HG02798 (cell line): ENCODE measurements at regions not wholly inside any gene's neighbourhood (a gene's known extent, or its start where the extent isn't known, plus 50 kb on each side); places are given as distances from the start of the nearest gene placed in this dataset.
"Not testable (repeated sequence)": the region's sequence is repeated elsewhere in the genome, so short reads cannot be mapped to it uniquely, and the experiment has no call there.

Source experiments
- ATAC-seq: cut with Tn5 transposase; IDR thresholded peaks from one replicate; pipeline ENCODE4 v1.9.1; 2021; ENCODE audit warnings: mild to moderate bottlenecking; ENCODE audit not compliant: unreplicated experiment, poor library complexity

GRCh38 chr1:187763976-187764375 lies 935.2 kb downstream of the PLA2G4A start:
- no peak for ATAC-seq

GRCh38 chr1:187771396-187771795 lies 942.6 kb downstream of the PLA2G4A start:
- no peak for ATAC-seq

- ATAC-seq, result no peak
Observed at GRCh38 chr1:187773168-187773567, 944.4 kb downstream of the PLA2G4A start.

GRCh38 chr1:187787736-187788135 lies 959.0 kb downstream of the PLA2G4A start:
- no peak for ATAC-seq

- ATAC-seq, result no peak
Observed at GRCh38 chr1:187788718-187789117, 960.0 kb downstream of the PLA2G4A start.

- ATAC-seq, result no peak
Observed at GRCh38 chr1:187790724-187791123, 962.0 kb downstream of the PLA2G4A start.

- no peak for ATAC-seq
Observed at GRCh38 chr1:187794561-187794960, 965.8 kb downstream of the PLA2G4A start.

- ATAC-seq, result no peak
Observed at GRCh38 chr1:187809549-187809948, 980.8 kb downstream of the PLA2G4A start.

GRCh38 chr1:187816646-187817045 lies 987.9 kb downstream of the PLA2G4A start:
- no peak for ATAC-seq

- no peak for ATAC-seq
Observed at GRCh38 chr1:187817782-187818181, 989.0 kb downstream of the PLA2G4A start.

GRCh38 chr1:187819086-187819485 lies 990.3 kb downstream of the PLA2G4A start:
- ATAC-seq, result no peak

- ATAC-seq, result no peak
Observed at GRCh38 chr1:187836557-187836956, 1007.8 kb downstream of the PLA2G4A start.

GRCh38 chr1:187837787-187838186 lies 1009.0 kb downstream of the PLA2G4A start:
- ATAC-seq, result no peak

GRCh38 chr1:187838335-187839293 lies 1009.9 kb downstream of the PLA2G4A start:
- ATAC-seq, result no peak

- ATAC-seq, result no peak
Observed at GRCh38 chr1:187839873-187840272, 1011.1 kb downstream of the PLA2G4A start.

- ATAC-seq, result no peak
Observed at GRCh38 chr1:187840557-187840956, 1011.8 kb downstream of the PLA2G4A start.

GRCh38 chr1:187842406-187843165 lies 1013.8 kb downstream of the PLA2G4A start:
- no peak for ATAC-seq

GRCh38 chr1:187844313-187844712 lies 1015.6 kb downstream of the PLA2G4A start:
- no peak for ATAC-seq

GRCh38 chr1:187847531-187847930 lies 1018.8 kb downstream of the PLA2G4A start:
- ATAC-seq, result no peak

GRCh38 chr1:187848321-187848720 lies 1019.6 kb downstream of the PLA2G4A start:
- ATAC-seq, result no peak

- ATAC-seq, result not testable (repeated sequence)
Observed at GRCh38 chr1:187850146-187850545, 1021.4 kb downstream of the PLA2G4A start.
